A673 (cell line): ENCODE measurements at regions not wholly inside any gene's neighbourhood (a gene's known extent, or its start where the extent isn't known, plus 50 kb on each side); places are given as distances from the start of the nearest gene placed in this dataset.

ENCODE experiments used
- BruUV-seq: library from RNA; stranded (reverse); fragments of 400-500 nt; replicated peaks from 2 replicates; lab custom pipeline; 2021; lab: Mats Ljungman, UMichigan
- CTCF ChIA-PET: fragments of 300-600 bp; sonication (Branson Sonifier 250); formaldehyde crosslinking; loops from one replicate; lab custom pipeline; 2022; ENCODE audit warnings: antibody characterized with exemption; lab: Charles Lee
- POLR2A ChIA-PET: fragments of 300-600 bp; sonication (Branson Sonifier 250); formaldehyde crosslinking; loops from one replicate; lab custom pipeline; 2022; ENCODE audit warnings: antibody characterized with exemption; ENCODE audit not compliant: low non-redundant PET; lab: Charles Lee
- DNase-seq: peaks from one replicate; pipeline ENCODE4 v3.0.0-alpha.2; 2015; ENCODE audit warnings: low spot score
- H3K27ac ChIP-seq: fragments of 200-600 bp; sonication (generic); 2 replicates; pipeline ENCODE4 v1.5.1; 2016; ENCODE audit warnings: mixed run types, low read depth, mild to moderate bottlenecking, mixed read lengths, antibody characterized with exemption, low read length; ENCODE audit not compliant: poor library complexity, severe bottlenecking
- H3K27me3 ChIP-seq: fragments of 200-600 bp; sonication (generic); replicated peaks from 2 replicates; pipeline ENCODE4 v1.6.1; 2017; ENCODE audit warnings: mixed run types, low read depth, mild to moderate bottlenecking, mixed read lengths, antibody characterized with exemption, low read length; ENCODE audit not compliant: insufficient read depth, poor library complexity
- H3K36me3 ChIP-seq: fragments of 200-600 bp; sonication (generic); 2 replicates; pipeline ENCODE4 v1.6.1; 2016; ENCODE audit warnings: mixed run types, mild to moderate bottlenecking, mixed read lengths, antibody characterized with exemption, low read length; ENCODE audit not compliant: insufficient read depth, poor library complexity, severe bottlenecking
- H3K4me1 ChIP-seq: fragments of 200-600 bp; sonication (generic); 2 replicates; pipeline ENCODE4 v1.6.1; 2017; ENCODE audit warnings: mixed run types, mild to moderate bottlenecking, mixed read lengths, antibody characterized with exemption, low read length; ENCODE audit not compliant: insufficient read depth, poor library complexity, severe bottlenecking
- H3K4me3 ChIP-seq: fragments of 200-600 bp; sonication (generic); 2 replicates; pipeline ENCODE4 v1.5.1; 2016; ENCODE audit warnings: low read depth, mixed run types, mild to moderate bottlenecking, mixed read lengths, low read length; ENCODE audit not compliant: poor library complexity, severe bottlenecking
- H3K9me3 ChIP-seq: fragments of 200-600 bp; sonication (generic); 2 replicates; pipeline ENCODE4 v1.6.1; 2016; ENCODE audit warnings: mixed run types, low read depth, mild to moderate bottlenecking, mixed read lengths, antibody characterized with exemption, low read length; ENCODE audit not compliant: poor library complexity, severe bottlenecking
- EZH2 ChIP-seq: fragments of 200-600 bp; sonication (generic); IDR thresholded peaks from 2 replicates; pipeline ENCODE4 v1.6.1; 2017; ENCODE audit warnings: borderline replicate concordance, low read depth, mild to moderate bottlenecking, mixed read lengths, antibody characterized with exemption, low read length; ENCODE audit not compliant: poor library complexity, severe bottlenecking
- intact Hi-C: fragments of 100-400 bp; cut with micrococcal nuclease; formaldehyde crosslinking; loops from one replicate; pipeline ENCODE4 v1.10.0; 2022; ENCODE audit not compliant: unreplicated experiment
- TF ChIP-seq, protein P1 (sequence below): fragments of 300-800, 200-600 bp; sonication (generic); conservative IDR thresholded peaks from 2 replicates; pipeline ENCODE4 v1.5.1; 2017; ENCODE audit warnings: low read depth, mild to moderate bottlenecking, antibody characterized with exemption, low read length, moderate library complexity, mixed read lengths

DNA sequence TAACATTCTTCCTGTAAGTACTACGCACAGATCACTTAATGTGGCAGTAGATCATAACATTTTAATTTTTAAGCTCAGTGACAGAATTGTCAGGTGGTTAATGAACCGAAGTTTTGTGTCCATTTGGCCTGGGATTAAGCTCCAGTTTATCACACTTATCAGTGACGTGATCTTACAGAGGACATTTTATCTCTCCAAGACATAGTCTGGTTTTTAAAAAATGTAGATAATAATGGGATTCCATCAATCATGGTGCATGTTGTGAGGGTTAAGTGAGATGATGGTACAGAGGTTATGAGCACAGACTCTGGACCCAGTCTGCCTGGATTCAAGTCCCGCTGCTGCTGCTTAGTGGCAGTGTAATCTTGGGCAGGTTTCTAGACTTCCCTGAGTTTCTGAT, 66.0 kb upstream of the ZFAND5 start:
- DNase-seq: no peak
- no peaks in the 10 kb centered on the region for H3K4me1 ChIP-seq
- intact Hi-C loops: no loop called here
- no peaks in the 10 kb centered on the region for H3K9me3 ChIP-seq
- H3K4me3 ChIP-seq: no peak overlapping the region
- no peak for TF ChIP-seq EZH2
- TF ChIP-seq, protein P1, sequence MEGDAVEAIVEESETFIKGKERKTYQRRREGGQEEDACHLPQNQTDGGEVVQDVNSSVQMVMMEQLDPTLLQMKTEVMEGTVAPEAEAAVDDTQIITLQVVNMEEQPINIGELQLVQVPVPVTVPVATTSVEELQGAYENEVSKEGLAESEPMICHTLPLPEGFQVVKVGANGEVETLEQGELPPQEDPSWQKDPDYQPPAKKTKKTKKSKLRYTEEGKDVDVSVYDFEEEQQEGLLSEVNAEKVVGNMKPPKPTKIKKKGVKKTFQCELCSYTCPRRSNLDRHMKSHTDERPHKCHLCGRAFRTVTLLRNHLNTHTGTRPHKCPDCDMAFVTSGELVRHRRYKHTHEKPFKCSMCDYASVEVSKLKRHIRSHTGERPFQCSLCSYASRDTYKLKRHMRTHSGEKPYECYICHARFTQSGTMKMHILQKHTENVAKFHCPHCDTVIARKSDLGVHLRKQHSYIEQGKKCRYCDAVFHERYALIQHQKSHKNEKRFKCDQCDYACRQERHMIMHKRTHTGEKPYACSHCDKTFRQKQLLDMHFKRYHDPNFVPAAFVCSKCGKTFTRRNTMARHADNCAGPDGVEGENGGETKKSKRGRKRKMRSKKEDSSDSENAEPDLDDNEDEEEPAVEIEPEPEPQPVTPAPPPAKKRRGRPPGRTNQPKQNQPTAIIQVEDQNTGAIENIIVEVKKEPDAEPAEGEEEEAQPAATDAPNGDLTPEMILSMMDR: no peak
- no peak overlapping the region for H3K27ac ChIP-seq
- no TSS peak for BruUV-seq
- no peaks in the 10 kb centered on the region for H3K27me3 ChIP-seq
- CTCF ChIA-PET: interaction anchor here (0.7 kb wide), 1 partner anchor 253 kb away, joined by 3 read pairs; no protein-coding TSS in a partner anchor
- POLR2A ChIA-PET: no interaction called here
- H3K36me3 ChIP-seq: no peaks in the 10 kb centered on the region

DNA sequence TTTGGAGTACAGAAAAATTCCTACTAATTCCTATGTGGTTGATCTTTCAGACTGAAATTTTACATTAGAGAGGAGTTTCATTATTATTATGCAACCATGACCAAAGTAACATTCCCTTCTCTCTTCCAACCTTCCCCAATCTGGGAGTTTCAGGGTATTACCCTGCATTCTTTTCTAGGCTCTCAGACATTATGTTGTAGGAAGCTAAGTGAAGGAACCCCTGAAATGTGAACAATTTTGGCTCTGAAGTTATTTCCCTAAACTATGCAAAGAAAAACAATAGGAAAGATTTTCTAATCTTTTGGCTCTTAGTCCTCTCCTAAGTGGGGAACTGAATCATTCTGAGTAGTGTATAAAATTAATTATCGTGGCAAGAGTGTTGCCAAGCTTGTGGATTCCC, 63.3 kb upstream of the ZFAND5 start:
- no peaks in the 10 kb centered on the region for H3K9me3 ChIP-seq
- BruUV-seq: no TSS peak
- intact Hi-C loops: no loop called here
- no peak overlapping the region for H3K27ac ChIP-seq
- no peaks in the 10 kb centered on the region for H3K27me3 ChIP-seq
- DNase-seq: no peak
- no peak for TF ChIP-seq EZH2
- TF ChIP-seq, protein P1: no peak
- ChIA-PET POLR2A (no interaction called here), CTCF (no interaction called here)
- H3K36me3 ChIP-seq: no peaks in the 10 kb centered on the region
- H3K4me1 ChIP-seq: no peaks in the 10 kb centered on the region
- H3K4me3 ChIP-seq: no peak overlapping the region

DNA sequence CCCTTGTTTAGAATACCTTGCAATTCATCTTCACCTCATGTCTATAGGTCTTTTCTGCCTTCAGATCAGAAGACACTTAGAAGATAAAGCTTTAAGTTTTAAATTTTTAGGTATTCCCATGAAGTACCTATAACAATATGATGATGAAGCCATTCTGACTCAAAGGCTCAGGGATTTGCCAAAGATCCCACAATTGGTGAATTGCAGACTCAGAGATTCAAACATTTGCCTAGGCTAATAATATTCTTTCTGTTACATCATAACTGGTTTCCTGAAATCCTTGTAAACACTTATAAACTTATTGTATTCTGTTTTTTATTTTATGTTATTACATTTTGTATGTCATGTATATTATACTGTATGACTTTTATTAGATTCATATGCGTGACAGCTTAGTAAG, 62.8 kb upstream of the ZFAND5 start:
- no TSS peak for BruUV-seq
- DNase-seq: no peak
- intact Hi-C loops: no loop called here
- H3K4me1 ChIP-seq: no peaks in the 10 kb centered on the region
- no peaks in the 10 kb centered on the region for H3K27me3 ChIP-seq
- no peak overlapping the region for H3K27ac ChIP-seq
- no peak for TF ChIP-seq EZH2
- TF ChIP-seq, protein P1: no peak
- H3K36me3 ChIP-seq: no peaks in the 10 kb centered on the region
- CTCF ChIA-PET: no interaction called here
- H3K4me3 ChIP-seq: no peak overlapping the region
- POLR2A ChIA-PET: no interaction called here
- H3K9me3 ChIP-seq: no peaks in the 10 kb centered on the region
